ENCODE measurements at regions not wholly inside any gene's neighbourhood (a gene's known extent, or its start where the extent isn't known, plus 50 kb on each side); places are given as distances from the start of the nearest gene placed in this dataset.

DNA sequence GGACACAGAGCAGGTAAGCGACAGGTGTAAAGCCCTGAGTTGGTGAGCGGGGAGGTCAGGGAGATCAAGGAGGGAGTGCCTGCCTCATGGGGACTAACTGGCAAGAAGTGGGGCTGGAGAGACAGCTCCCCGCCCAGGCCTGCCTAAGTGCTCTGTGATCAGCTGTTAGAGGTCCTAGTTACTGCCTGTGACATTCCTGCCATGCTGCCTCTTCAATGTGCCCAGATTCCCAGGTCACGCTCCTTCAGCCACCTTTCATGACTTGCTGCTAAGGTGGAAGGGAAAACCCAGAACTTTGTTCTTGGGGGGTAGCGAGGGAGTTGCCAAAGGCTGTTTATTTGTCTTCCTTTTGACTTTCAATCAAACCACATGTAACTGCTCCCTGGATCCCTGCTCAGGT is 114.3 kb upstream of the ZNF438 start:
- TF ChIP-seq SP1 (IDR thresholded peaks at IDR 0.05), result no peak
- TF ChIP-seq TARDBP (IDR thresholded peaks at IDR 0.05), result no peak
- no peak for TF ChIP-seq LEF1 (IDR thresholded peaks at IDR 0.05; ENCODE audit: borderline replicate concordance)
- no peak for TF ChIP-seq SUZ12 (IDR thresholded peaks at IDR 0.05)
- TF ChIP-seq FOXA1 (IDR thresholded peaks at IDR 0.05), result no peak
- TF ChIP-seq NFRKB (IDR thresholded peaks at IDR 0.05), result no peak
- TF ChIP-seq FOXM1 (IDR thresholded peaks at IDR 0.05; ENCODE audit: borderline replicate concordance), result no peak
- TF ChIP-seq HDGF (IDR thresholded peaks at IDR 0.05; ENCODE audit: borderline replicate concordance), result no peak
- TF ChIP-seq ARNT (IDR thresholded peaks at IDR 0.05), result no peak
- TF ChIP-seq, protein P1, sequence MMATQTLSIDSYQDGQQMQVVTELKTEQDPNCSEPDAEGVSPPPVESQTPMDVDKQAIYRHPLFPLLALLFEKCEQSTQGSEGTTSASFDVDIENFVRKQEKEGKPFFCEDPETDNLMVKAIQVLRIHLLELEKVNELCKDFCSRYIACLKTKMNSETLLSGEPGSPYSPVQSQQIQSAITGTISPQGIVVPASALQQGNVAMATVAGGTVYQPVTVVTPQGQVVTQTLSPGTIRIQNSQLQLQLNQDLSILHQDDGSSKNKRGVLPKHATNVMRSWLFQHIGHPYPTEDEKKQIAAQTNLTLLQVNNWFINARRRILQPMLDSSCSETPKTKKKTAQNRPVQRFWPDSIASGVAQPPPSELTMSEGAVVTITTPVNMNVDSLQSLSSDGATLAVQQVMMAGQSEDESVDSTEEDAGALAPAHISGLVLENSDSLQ (IDR thresholded peaks at IDR 0.05), result no peak

All from HEK293T (cell line).